CD14-positive monocyte (primary cell): ENCODE measurements at regions not wholly inside any gene's neighbourhood (a gene's known extent, or its start where the extent isn't known, plus 50 kb on each side); places are given as distances from the start of the nearest gene placed in this dataset.

Experiments
- DNase-seq, 3 donors: peaks; one replicate each; pipeline ENCODE4 v3.0.0-alpha.2; 2011 to 2022
- H2AFZ ChIP-seq: 2 replicates; pipeline ENCODE4 v1.6.0; 2012; ENCODE audit warnings: mild to moderate bottlenecking, low read depth, low read length, inconsistent platforms; ENCODE audit not compliant: insufficient read depth, poor library complexity, severe bottlenecking
- H3K27ac ChIP-seq, 2 donors: 1 replicate in 1 of 2; 2 replicates in 1 of 2; pipeline ENCODE4 v1.5.1; 2012 to 2013; ENCODE audit warnings: low read length in 2 of 2, control low read depth in 1 of 2, inconsistent platforms in 1 of 2, low read depth in 1 of 2, mild to moderate bottlenecking in 1 of 2
- H3K27me3 ChIP-seq, 2 donors: one replicate each; pipeline versions ENCODE4 v1.6.0 to v1.6.1; 2011 to 2013; ENCODE audit warnings: low read length in 2 of 2; ENCODE audit not compliant: control insufficient read depth in 2 of 2, insufficient read depth in 2 of 2
- H3K36me3 ChIP-seq, 2 donors: replicated peaks in 1 of 2; 1 replicate in 1 of 2; 2 replicates in 1 of 2; pipeline versions ENCODE4 v1.5.1 to v1.6.1; 2012 to 2013; ENCODE audit warnings: low read length in 2 of 2, control low read depth in 1 of 2, inconsistent platforms in 1 of 2, mild to moderate bottlenecking in 1 of 2; ENCODE audit not compliant: insufficient read depth in 2 of 2, control insufficient read depth in 1 of 2
- H3K4me1 ChIP-seq, 2 donors: 1 replicate in 1 of 2; 2 replicates in 1 of 2; pipeline versions ENCODE4 v1.5.1 to v1.6.1; 2012 to 2013; ENCODE audit warnings: low read length in 2 of 2, control low read depth in 1 of 2, inconsistent platforms in 1 of 2, mild to moderate bottlenecking in 1 of 2, moderate library complexity in 1 of 2; ENCODE audit not compliant: insufficient read depth in 2 of 2, control insufficient read depth in 1 of 2
- H3K4me2 ChIP-seq: replicated peaks from 2 replicates; pipeline ENCODE3; 2012; ENCODE audit warnings: low read length, moderate library complexity, mild to moderate bottlenecking; ENCODE audit not compliant: poor library complexity, severe bottlenecking; ENCODE audit errors: extremely low read depth
- H3K4me3 ChIP-seq, 3 experiments: fragments of 200-600 bp in 1 of 3; sonication (generic) in 1 of 3; replicated peaks in 1 of 3; 1 replicate in 2 of 3; 2 replicates in 1 of 3; pipeline ENCODE4 v1.5.1; 2011 to 2013; ENCODE audit warnings: low read length in 3 of 3, mild to moderate bottlenecking in 3 of 3, control low read depth in 2 of 3, low read depth in 2 of 3, inconsistent platforms in 1 of 3, moderate library complexity in 1 of 3
- H3K79me2 ChIP-seq: 2 replicates; pipeline ENCODE4 v1.6.0; 2012; ENCODE audit warnings: mild to moderate bottlenecking, control low read depth, inconsistent platforms, low read length, moderate library complexity; ENCODE audit not compliant: insufficient read depth
- H3K9ac ChIP-seq: 2 replicates; pipeline ENCODE4 v1.6.0; 2017; ENCODE audit warnings: low read length, mild to moderate bottlenecking; ENCODE audit not compliant: insufficient read depth, poor library complexity, severe bottlenecking
- H3K9me3 ChIP-seq, 2 donors: replicated peaks in 1 of 2; 1 replicate in 1 of 2; 2 replicates in 1 of 2; pipeline versions ENCODE4 v1.5.1 to v1.6.1; 2012 to 2013; ENCODE audit warnings: low read length in 2 of 2, control low read depth in 1 of 2; ENCODE audit not compliant: control insufficient read depth in 1 of 2, insufficient read depth in 1 of 2
- H4K20me1 ChIP-seq: 2 replicates; pipeline ENCODE4 v1.6.0; 2012; ENCODE audit warnings: mild to moderate bottlenecking, low read length, control low read depth, moderate library complexity; ENCODE audit not compliant: insufficient read depth
- H3K27ac Mint-ChIP-seq, 7 donors: one replicate each; pipeline ENCODE4 v1.8.0; 2020; ENCODE audit warnings: mild to moderate bottlenecking in 7 of 7, mixed read lengths in 7 of 7, moderate library complexity in 6 of 7, inconsistent platforms in 2 of 7
- H3K27me3 Mint-ChIP-seq, 3 donors: one replicate each; pipeline ENCODE4 v1.8.0; 2021 to 2022; ENCODE audit warnings: low read depth in 3 of 3, mild to moderate bottlenecking in 3 of 3, mixed read lengths in 3 of 3, moderate library complexity in 3 of 3, inconsistent platforms in 1 of 3
- H3K36me3 Mint-ChIP-seq, 2 donors: one replicate each; pipeline ENCODE4 v1.8.0; 2020; ENCODE audit warnings: mixed read lengths in 2 of 2, inconsistent platforms in 1 of 2, mild to moderate bottlenecking in 1 of 2
- H3K4me1 Mint-ChIP-seq: one replicate; pipeline ENCODE4 v1.8.0; 2020; ENCODE audit warnings: mild to moderate bottlenecking, mixed read lengths
- H3K4me3 Mint-ChIP-seq, 2 donors: one replicate each; pipeline ENCODE4 v1.8.0; 2020; ENCODE audit warnings: mild to moderate bottlenecking in 2 of 2, mixed read lengths in 2 of 2, moderate library complexity in 1 of 2
- H3K9me3 Mint-ChIP-seq, 7 donors: one replicate each; pipeline ENCODE4 v1.8.0; 2020 to 2022; ENCODE audit warnings: mixed read lengths in 7 of 7, mild to moderate bottlenecking in 6 of 7, moderate library complexity in 6 of 7, inconsistent platforms in 2 of 7
- WGBS: methylation state at CpG from one replicate; pipeline ENCODE4 v1.1.5; 2013; ENCODE audit warnings: missing lambda C conversion rate; ENCODE audit not compliant: insufficient coverage; 5-methylcytosine and 5-hydroxymethylcytosine counted together
- intact Hi-C, 2 donors: fragments of 100-400 bp; cut with micrococcal nuclease; formaldehyde crosslinking; loops; one replicate each; pipeline versions ENCODE4 v1.15.0 to v1.15.1; 2023
- TF ChIP-seq, protein P1 (sequence below): fragments of 200-600 bp; IDR thresholded peaks from one replicate; pipeline ENCODE4 v1.8.0; 2022; ENCODE audit warnings: antibody characterized with exemption, mild to moderate bottlenecking

DNA sequence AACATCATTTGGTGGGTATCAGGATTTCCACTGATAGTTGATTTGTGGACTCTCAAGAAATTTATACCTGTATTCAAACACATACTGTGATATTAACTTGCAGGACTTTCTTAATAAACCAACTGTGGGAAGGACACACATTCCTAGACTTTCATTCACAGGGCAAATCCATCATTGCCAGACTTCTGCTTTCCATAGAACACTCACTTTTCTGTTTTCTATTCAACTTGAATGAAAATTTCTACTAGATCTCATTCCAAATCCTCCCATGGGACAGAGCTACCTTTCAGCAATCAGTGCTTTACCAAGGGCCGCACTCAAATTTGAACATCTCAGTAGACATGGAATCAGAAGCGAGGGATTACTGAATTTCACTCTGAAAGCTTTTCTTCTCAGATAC is 612.5 kb downstream of the IRS1 start:
- H3K9me3 ChIP-seq: no peaks in the 10 kb centered on the region
- H3K4me1 Mint-ChIP-seq: peaks cover 16% of the 10 kb centered on the region
- H3K27me3 ChIP-seq: no peaks in the 10 kb centered on the region
- H3K27ac Mint-ChIP-seq: no peak overlapping the region
- TF ChIP-seq, protein P1, sequence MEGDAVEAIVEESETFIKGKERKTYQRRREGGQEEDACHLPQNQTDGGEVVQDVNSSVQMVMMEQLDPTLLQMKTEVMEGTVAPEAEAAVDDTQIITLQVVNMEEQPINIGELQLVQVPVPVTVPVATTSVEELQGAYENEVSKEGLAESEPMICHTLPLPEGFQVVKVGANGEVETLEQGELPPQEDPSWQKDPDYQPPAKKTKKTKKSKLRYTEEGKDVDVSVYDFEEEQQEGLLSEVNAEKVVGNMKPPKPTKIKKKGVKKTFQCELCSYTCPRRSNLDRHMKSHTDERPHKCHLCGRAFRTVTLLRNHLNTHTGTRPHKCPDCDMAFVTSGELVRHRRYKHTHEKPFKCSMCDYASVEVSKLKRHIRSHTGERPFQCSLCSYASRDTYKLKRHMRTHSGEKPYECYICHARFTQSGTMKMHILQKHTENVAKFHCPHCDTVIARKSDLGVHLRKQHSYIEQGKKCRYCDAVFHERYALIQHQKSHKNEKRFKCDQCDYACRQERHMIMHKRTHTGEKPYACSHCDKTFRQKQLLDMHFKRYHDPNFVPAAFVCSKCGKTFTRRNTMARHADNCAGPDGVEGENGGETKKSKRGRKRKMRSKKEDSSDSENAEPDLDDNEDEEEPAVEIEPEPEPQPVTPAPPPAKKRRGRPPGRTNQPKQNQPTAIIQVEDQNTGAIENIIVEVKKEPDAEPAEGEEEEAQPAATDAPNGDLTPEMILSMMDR: no peak
- no peaks in the 10 kb centered on the region for H3K36me3 ChIP-seq
- WGBS: no CpG with 5 or more reads among the region's 2 CpGs
- no peak overlapping the region for H3K4me3 Mint-ChIP-seq
- no peaks in the 10 kb centered on the region for H3K36me3 Mint-ChIP-seq
- no peak overlapping the region for H3K4me3 ChIP-seq
- H3K79me2 ChIP-seq: no peaks in the 10 kb centered on the region
- H2AFZ ChIP-seq: peak overlapping the region; percentile 19
- H3K27me3 Mint-ChIP-seq: peaks cover 0 to 2% (median 0%) of the 10 kb centered on the region in 3 donors
- no peak for DNase-seq
- no peak overlapping the region for H3K27ac ChIP-seq
- no peak overlapping the region for H3K4me2 ChIP-seq
- peaks cover 0 to 3% (median under 1%) of the 10 kb centered on the region in 7 donors for H3K9me3 Mint-ChIP-seq
- intact Hi-C loops: no loop called here
- no peaks in the 10 kb centered on the region for H4K20me1 ChIP-seq
- H3K9ac ChIP-seq: no peak overlapping the region
- H3K4me1 ChIP-seq: peaks cover 23 to 28% of the 10 kb centered on the region in 2 donors

DNA sequence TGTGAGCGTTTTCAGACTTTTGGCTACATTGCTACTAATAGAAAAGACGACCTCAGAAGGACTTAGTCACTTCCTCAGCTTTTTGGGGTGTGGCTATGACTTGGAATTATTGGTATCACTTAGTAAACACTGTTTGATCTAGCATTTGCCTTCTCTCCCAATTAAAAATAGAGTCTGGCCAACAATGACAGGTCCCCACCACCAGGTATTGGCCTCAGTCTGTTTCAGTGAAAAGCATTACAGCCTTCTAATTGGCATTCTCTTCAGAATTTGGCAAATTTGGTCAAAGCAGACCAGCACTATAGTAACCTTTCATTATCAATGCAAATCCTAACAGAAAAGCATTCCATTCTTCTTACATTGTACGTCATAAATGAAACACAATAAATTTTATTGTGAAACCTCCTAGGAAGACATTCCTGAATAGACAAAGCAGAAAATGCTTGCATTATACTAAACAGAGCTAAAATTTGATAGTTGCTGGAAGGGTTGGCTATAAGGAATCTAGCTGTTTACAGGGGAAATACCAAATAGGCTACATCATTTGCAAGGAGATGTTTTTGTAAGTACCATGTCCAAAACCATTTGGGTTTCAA is 613.9 kb downstream of the IRS1 start:
- Histone ChIP-seq H3K9ac (no peak overlapping the region), H3K79me2 (no peaks in the 10 kb centered on the region), H2AFZ (peak overlapping the region; percentile 53), H3K9me3 (peaks cover 0 to 2% of the 10 kb centered on the region in 2 donors), H3K27ac (peak overlapping the region in 1 of 2 donors; percentile 56), H4K20me1 (no peaks in the 10 kb centered on the region), H3K27me3 (no peaks in the 10 kb centered on the region), H3K36me3 (no peaks in the 10 kb centered on the region), H3K4me3 (peak overlapping the region in 1 of 3 experiments; percentile 52), H3K4me1 (peaks cover 23 to 28% of the 10 kb centered on the region in 2 donors), H3K4me2 (peak overlapping the region; percentile 63)
- TF ChIP-seq, protein P1: no peak
- intact Hi-C loops: no loop called here
- Mint-ChIP-seq H3K4me1 (peaks cover 16% of the 10 kb centered on the region), H3K27ac (peak overlapping the region in 5 of 7 donors; percentile 62 to 78 (median 73)), H3K27me3 (peaks cover 0 to 2% (median 0%) of the 10 kb centered on the region in 3 donors), H3K4me3 (no peak overlapping the region), H3K9me3 (peaks cover 2 to 6% (median 3%) of the 10 kb centered on the region in 7 donors), H3K36me3 (no peaks in the 10 kb centered on the region)
- 0% methylated on average over 2 of the region's 3 CpGs for WGBS
- peak; percentile 8 to 25 (median 14) for DNase-seq
